MM.1S (cell line): ENCODE measurements at regions not wholly inside any gene's neighbourhood (a gene's known extent, or its start where the extent isn't known, plus 50 kb on each side); places are given as distances from the start of the nearest gene placed in this dataset.

Source experiments
- CTCF ChIP-seq: fragments of 300-600 bp; sonication (generic); IDR thresholded peaks from 2 replicates; pipeline ENCODE4 v1.5.1; 2016; ENCODE audit warnings: antibody characterized with exemption, low read length, mixed read lengths
- EZH2phosphoT487 ChIP-seq: fragments of 300-600 bp; sonication (generic); IDR thresholded peaks from 2 replicates; pipeline ENCODE4 v1.6.1; 2018; ENCODE audit warnings: antibody characterized with exemption, low read length

GRCh38 chrX:39222346-39223113, 421.3 kb downstream of the MID1IP1 start:
- TF ChIP-seq CTCF: no peak
- no peak for TF ChIP-seq EZH2phosphoT487
